ENCODE measurements at regions not wholly inside any gene's neighbourhood (a gene's known extent, or its start where the extent isn't known, plus 50 kb on each side); places are given as distances from the start of the nearest gene placed in this dataset.

DNA sequence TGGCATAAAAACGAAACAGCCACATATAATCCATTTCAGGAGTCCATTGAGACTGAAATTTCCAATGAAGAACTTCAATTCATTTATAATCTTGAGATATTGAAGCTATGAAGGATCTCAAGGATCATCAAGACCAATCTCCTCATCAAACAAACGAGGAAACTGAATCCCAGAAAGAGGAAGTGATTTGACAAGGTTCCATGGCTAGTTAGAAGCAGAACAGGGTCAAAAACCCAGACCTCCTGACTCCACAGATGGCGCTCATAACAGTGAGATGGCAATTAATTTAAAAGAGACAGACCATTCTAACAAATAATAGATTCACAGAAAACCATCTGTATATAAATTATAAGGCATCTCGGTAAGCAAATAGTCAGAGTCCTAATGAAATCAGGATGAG lies 229.7 kb downstream of the KCTD12 start:
- TF ChIP-seq, protein P1, sequence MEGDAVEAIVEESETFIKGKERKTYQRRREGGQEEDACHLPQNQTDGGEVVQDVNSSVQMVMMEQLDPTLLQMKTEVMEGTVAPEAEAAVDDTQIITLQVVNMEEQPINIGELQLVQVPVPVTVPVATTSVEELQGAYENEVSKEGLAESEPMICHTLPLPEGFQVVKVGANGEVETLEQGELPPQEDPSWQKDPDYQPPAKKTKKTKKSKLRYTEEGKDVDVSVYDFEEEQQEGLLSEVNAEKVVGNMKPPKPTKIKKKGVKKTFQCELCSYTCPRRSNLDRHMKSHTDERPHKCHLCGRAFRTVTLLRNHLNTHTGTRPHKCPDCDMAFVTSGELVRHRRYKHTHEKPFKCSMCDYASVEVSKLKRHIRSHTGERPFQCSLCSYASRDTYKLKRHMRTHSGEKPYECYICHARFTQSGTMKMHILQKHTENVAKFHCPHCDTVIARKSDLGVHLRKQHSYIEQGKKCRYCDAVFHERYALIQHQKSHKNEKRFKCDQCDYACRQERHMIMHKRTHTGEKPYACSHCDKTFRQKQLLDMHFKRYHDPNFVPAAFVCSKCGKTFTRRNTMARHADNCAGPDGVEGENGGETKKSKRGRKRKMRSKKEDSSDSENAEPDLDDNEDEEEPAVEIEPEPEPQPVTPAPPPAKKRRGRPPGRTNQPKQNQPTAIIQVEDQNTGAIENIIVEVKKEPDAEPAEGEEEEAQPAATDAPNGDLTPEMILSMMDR (IDR thresholded peaks at IDR 0.05; ENCODE audit: borderline replicate concordance, control extremely low read depth, extremely low read depth, insufficient read depth, missing control alignments) = no peak

DNA sequence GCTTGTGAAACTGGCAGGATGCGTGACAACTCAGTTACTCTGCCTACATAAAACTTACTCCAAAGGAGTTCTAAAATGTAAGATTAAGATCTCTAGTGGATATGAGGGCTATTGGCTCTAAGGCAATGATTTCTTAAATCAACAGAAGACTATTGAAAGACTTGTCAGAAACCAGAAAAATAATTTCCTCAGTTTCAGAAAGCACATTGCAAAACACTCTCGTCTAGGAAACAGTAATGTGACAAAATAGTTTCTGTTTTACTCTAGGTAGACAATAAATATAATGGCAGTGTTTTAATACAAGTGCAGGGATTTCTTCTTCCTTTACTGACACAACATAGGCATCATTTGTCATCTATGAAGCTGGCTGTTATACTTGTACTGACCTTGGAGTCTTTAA lies 230.1 kb downstream of the KCTD12 start:
- no peak for DNase-seq (ENCODE audit: low spot score)
- in situ Hi-C loops (cut with MboI; ENCODE audit: low sequenced_read_pairs, unreplicated experiment) = no loop called here
- TF ChIP-seq, protein P1 (IDR thresholded peaks at IDR 0.05; ENCODE audit: borderline replicate concordance, control extremely low read depth, extremely low read depth, insufficient read depth, missing control alignments) = no peak

More for the DNA sequence above, 229.7 kb downstream of the KCTD12 start:
- in situ Hi-C loops (cut with MboI; ENCODE audit: low sequenced_read_pairs, unreplicated experiment) = no loop called here
- no peak for DNase-seq (ENCODE audit: low spot score)

DNA sequence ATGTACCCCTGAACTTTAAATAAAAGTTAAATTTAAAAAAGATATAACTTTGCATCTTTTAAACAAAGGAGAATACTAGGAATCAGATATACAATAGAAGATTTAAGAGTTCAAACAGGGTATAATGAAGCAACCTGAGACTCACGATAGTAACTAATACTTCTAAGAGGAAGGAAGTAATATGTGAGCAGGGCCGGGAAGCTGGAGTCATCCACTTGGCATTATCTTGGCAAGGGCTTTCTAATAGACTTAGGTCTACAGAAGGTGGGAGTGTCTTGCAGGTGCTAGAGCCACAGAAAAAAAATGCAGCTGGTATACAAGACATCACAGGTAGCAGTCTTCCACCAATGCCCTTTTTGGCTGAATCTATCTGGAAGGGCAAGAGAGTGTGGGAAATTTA lies 231.9 kb downstream of the KCTD12 start:
- TF ChIP-seq, protein P1 (IDR thresholded peaks at IDR 0.05; ENCODE audit: borderline replicate concordance, control extremely low read depth, extremely low read depth, insufficient read depth, missing control alignments) = no peak
- DNase-seq (ENCODE audit: low spot score) = no peak
- in situ Hi-C loops (cut with MboI; ENCODE audit: low sequenced_read_pairs, unreplicated experiment) = no loop called here

DNA sequence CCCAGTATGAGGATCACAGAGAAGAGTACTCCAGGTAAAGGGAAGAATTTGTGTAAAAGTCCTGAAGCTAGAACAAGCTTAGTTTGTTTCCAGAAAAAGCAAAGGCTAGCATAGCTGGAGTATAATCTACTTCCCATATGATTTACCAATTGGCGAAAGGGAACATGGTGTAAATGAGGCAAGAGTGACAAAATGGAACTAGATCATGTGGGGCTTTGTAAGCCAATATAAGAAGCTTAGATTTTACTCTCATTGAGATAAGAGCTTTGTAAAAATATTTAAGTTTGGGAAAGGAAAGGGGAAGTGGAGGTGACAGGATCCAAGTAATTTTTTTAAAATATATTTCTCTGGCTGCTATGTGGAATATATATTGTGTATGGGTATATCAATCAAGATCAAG lies 234.9 kb downstream of the KCTD12 start:
- no peak for DNase-seq (ENCODE audit: low spot score)
- in situ Hi-C loops (cut with MboI; ENCODE audit: low sequenced_read_pairs, unreplicated experiment) = no loop called here
- TF ChIP-seq, protein P1 (IDR thresholded peaks at IDR 0.05; ENCODE audit: borderline replicate concordance, control extremely low read depth, extremely low read depth, insufficient read depth, missing control alignments) = no peak

DNA sequence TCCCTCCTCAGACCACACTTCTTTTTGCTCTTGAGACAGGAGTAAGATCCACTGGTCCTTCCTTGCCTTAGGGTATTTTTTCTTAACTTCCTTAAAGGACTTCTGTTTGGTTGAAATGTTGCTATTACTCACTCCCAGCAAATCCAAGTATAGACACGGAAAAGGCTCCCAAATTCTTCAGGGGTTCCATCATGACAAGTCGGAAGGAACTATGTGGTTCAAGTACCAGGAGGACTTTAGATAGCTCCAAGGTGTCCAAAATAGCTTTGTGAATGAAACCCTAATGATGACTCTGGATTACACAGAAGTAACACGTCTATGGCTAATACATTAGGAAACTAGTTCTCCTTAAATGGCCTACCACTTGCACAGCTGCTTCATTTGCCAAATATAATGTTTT lies 238.7 kb downstream of the KCTD12 start:
- DNase-seq (ENCODE audit: low spot score) = no peak
- in situ Hi-C loops (cut with MboI; ENCODE audit: low sequenced_read_pairs, unreplicated experiment) = no loop called here
- TF ChIP-seq, protein P1 (IDR thresholded peaks at IDR 0.05; ENCODE audit: borderline replicate concordance, control extremely low read depth, extremely low read depth, insufficient read depth, missing control alignments) = no peak

DNA sequence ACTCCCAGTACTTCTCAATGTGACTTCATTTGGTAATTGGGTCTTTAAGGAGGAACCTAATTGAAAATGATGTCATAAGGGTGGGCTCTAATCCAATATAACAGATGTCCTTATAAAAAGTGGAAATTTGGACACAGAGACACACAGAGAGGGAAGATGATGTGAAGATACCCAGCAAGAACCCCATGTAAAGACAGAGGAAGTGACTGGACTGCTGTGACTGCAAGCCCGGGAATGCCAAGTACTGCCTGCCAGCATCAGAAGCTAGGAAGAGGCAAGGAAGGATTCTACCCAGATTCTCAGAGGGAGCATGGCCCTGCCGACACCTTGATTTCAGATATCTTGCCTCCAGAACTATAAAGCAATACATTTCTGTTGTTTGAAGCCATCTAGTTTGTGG lies 239.3 kb downstream of the KCTD12 start:
- DNase-seq (ENCODE audit: low spot score) = no peak
- TF ChIP-seq, protein P1 (IDR thresholded peaks at IDR 0.05; ENCODE audit: borderline replicate concordance, control extremely low read depth, extremely low read depth, insufficient read depth, missing control alignments) = no peak
- in situ Hi-C loops (cut with MboI; ENCODE audit: low sequenced_read_pairs, unreplicated experiment) = no loop called here

DNA sequence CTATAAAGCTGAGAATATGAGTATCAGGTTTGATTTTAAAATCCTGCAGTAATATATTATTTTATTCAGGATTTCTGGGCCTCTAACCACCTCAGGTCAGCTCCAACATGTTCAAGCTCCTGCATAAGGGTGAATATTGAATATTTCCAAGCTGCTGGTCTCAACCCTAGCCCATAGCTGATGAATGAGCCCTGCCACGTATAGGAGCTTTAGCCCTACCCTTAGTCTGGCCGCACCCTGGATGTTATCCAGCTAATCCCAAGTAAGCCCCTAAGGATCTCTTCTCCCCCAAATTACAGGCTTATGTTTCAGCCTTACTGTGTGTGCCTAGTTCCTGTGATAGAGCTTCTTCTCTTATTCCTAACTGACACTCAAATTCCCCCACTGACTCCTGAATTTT lies 240.6 kb downstream of the KCTD12 start:
- TF ChIP-seq, protein P1 (IDR thresholded peaks at IDR 0.05; ENCODE audit: borderline replicate concordance, control extremely low read depth, extremely low read depth, insufficient read depth, missing control alignments) = no peak
- in situ Hi-C loops (cut with MboI; ENCODE audit: low sequenced_read_pairs, unreplicated experiment) = no loop called here

More for the DNA sequence above, 240.6 kb downstream of the KCTD12 start:
- no peak for DNase-seq (ENCODE audit: low spot score)

All from GM13976 (cell line).